Astrocyte (in vitro differentiated cells and primary cell): ENCODE measurements at regions not wholly inside any gene's neighbourhood (a gene's known extent, or its start where the extent isn't known, plus 50 kb on each side); places are given as distances from the start of the nearest gene placed in this dataset.

Experiments used
- DNase-seq: peaks from one replicate; pipeline ENCODE4 v3.0.0-alpha.2; 2010; ENCODE audit warnings: low read depth
- FAIRE-seq: peaks from 2 replicates; lab custom pipeline; 2011; peaks lifted over from hg19 to GRCh38; lab: Jason Lieb, UNC
- H2AFZ ChIP-seq: 2 replicates; pipeline ENCODE4 v1.6.0; 2012; ENCODE audit warnings: low read depth, low read length, inconsistent platforms
- H3K27ac ChIP-seq: 2 replicates; pipeline ENCODE4 v1.5.1; 2011; ENCODE audit warnings: low read depth, low read length, inconsistent platforms
- H3K27me3 ChIP-seq: 2 replicates; pipeline ENCODE4 v1.6.0; 2011; ENCODE audit warnings: low read length, inconsistent platforms; ENCODE audit not compliant: insufficient read depth
- H3K36me3 ChIP-seq: 2 replicates; pipeline ENCODE4 v1.5.1; 2011; ENCODE audit warnings: low read length, inconsistent platforms; ENCODE audit not compliant: insufficient read depth
- H3K4me1 ChIP-seq: 2 replicates; pipeline ENCODE4 v1.5.1; 2011; ENCODE audit warnings: low read length, inconsistent platforms; ENCODE audit not compliant: insufficient read depth
- H3K4me2 ChIP-seq: 2 replicates; pipeline ENCODE4 v1.6.0; 2012; ENCODE audit warnings: low read length, inconsistent platforms
- H3K4me3 ChIP-seq: 2 replicates; pipeline ENCODE4 v1.5.1; 2011; ENCODE audit warnings: low read depth, mild to moderate bottlenecking, low read length, inconsistent platforms; ENCODE audit not compliant: insufficient read depth
- H3K79me2 ChIP-seq: 2 replicates; pipeline ENCODE4 v1.6.0; 2012; ENCODE audit warnings: mild to moderate bottlenecking, low read length, inconsistent platforms; ENCODE audit not compliant: insufficient read depth
- H3K9ac ChIP-seq: 2 replicates; pipeline ENCODE4 v1.6.0; 2012; ENCODE audit warnings: mild to moderate bottlenecking, low read length, inconsistent platforms
- H3K9me3 ChIP-seq: 2 replicates; pipeline ENCODE4 v1.5.1; 2012; ENCODE audit warnings: low read depth, mild to moderate bottlenecking, low read length, inconsistent platforms; ENCODE audit not compliant: insufficient read depth
- H4K20me1 ChIP-seq: 2 replicates; pipeline ENCODE4 v1.6.0; 2012; ENCODE audit warnings: low read length, inconsistent platforms; ENCODE audit not compliant: insufficient read depth
- H3K27ac Mint-ChIP-seq: one replicate; pipeline ENCODE4 v1.8.0; 2021; ENCODE audit warnings: mild to moderate bottlenecking, mixed read lengths; ENCODE audit not compliant: unreplicated experiment
- H3K27me3 Mint-ChIP-seq: one replicate; pipeline ENCODE4 v1.8.0; 2021; ENCODE audit warnings: low read depth, mixed read lengths; ENCODE audit not compliant: unreplicated experiment
- H3K36me3 Mint-ChIP-seq: one replicate; pipeline ENCODE4 v1.8.0; 2021; ENCODE audit warnings: low read depth, mixed read lengths; ENCODE audit not compliant: unreplicated experiment
- H3K4me1 Mint-ChIP-seq: one replicate; pipeline ENCODE4 v1.8.0; 2021; ENCODE audit warnings: low read depth, mixed read lengths; ENCODE audit not compliant: unreplicated experiment
- H3K4me3 Mint-ChIP-seq: one replicate; pipeline ENCODE4 v1.8.0; 2021; ENCODE audit warnings: mild to moderate bottlenecking, moderate library complexity, mixed read lengths; ENCODE audit not compliant: unreplicated experiment
- H3K9me3 Mint-ChIP-seq: one replicate; pipeline ENCODE4 v1.8.0; 2021; ENCODE audit warnings: mild to moderate bottlenecking, mixed read lengths; ENCODE audit not compliant: unreplicated experiment
- EZH2 ChIP-seq: IDR thresholded peaks from 2 replicates; pipeline ENCODE4 v1.6.1; 2012; ENCODE audit warnings: mild to moderate bottlenecking, low read length, inconsistent platforms; ENCODE audit not compliant: insufficient read depth
- TF ChIP-seq, protein P1 (sequence below): IDR thresholded peaks from 2 replicates; pipeline ENCODE4 v1.5.1; 2011; ENCODE audit warnings: low read depth, mild to moderate bottlenecking, inconsistent platforms, low read length, moderate library complexity; ENCODE audit not compliant: insufficient read depth

DNA sequence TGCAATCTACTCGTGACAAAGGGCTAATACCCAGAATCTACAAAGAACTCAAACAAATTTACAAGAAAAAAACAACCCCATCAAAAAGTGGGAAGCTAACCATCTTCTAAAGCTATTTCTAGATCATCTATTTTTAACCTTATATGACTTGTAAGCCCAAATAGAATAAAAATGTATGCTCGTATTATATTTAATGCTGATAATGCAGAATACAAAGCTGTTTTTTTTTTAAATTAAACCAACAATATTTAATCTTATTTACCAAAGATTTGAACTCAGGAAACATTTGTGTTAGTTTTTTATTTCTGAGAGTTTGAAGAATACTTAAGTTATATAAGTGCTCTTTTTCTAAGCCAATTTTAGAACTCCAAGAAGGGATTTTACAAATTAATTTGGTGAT lies 652.1 kb downstream of the LRRC70 start:
- FAIRE-seq (no peak), DNase-seq (no peak)
- Histone ChIP-seq H3K4me3 (no peak overlapping the region), H3K27me3 (no peaks in the 10 kb centered on the region), H3K9ac (no peak overlapping the region), H3K36me3 (no peaks in the 10 kb centered on the region), H3K27ac (no peak overlapping the region), H2AFZ (no peak overlapping the region), H3K9me3 (no peaks in the 10 kb centered on the region), H3K4me2 (no peak overlapping the region), H3K4me1 (no peaks in the 10 kb centered on the region), H3K79me2 (no peaks in the 10 kb centered on the region), H4K20me1 (no peaks in the 10 kb centered on the region)
- no peaks in the 10 kb centered on the region for H3K36me3 Mint-ChIP-seq
- TF ChIP-seq, protein P1, sequence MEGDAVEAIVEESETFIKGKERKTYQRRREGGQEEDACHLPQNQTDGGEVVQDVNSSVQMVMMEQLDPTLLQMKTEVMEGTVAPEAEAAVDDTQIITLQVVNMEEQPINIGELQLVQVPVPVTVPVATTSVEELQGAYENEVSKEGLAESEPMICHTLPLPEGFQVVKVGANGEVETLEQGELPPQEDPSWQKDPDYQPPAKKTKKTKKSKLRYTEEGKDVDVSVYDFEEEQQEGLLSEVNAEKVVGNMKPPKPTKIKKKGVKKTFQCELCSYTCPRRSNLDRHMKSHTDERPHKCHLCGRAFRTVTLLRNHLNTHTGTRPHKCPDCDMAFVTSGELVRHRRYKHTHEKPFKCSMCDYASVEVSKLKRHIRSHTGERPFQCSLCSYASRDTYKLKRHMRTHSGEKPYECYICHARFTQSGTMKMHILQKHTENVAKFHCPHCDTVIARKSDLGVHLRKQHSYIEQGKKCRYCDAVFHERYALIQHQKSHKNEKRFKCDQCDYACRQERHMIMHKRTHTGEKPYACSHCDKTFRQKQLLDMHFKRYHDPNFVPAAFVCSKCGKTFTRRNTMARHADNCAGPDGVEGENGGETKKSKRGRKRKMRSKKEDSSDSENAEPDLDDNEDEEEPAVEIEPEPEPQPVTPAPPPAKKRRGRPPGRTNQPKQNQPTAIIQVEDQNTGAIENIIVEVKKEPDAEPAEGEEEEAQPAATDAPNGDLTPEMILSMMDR: no peak
- TF ChIP-seq EZH2: no peak
- H3K27ac Mint-ChIP-seq: no peak overlapping the region
- H3K9me3 Mint-ChIP-seq: no peaks in the 10 kb centered on the region
- no peak overlapping the region for H3K4me3 Mint-ChIP-seq
- no peaks in the 10 kb centered on the region for H3K4me1 Mint-ChIP-seq
- peaks cover 2% of the 10 kb centered on the region for H3K27me3 Mint-ChIP-seq

DNA sequence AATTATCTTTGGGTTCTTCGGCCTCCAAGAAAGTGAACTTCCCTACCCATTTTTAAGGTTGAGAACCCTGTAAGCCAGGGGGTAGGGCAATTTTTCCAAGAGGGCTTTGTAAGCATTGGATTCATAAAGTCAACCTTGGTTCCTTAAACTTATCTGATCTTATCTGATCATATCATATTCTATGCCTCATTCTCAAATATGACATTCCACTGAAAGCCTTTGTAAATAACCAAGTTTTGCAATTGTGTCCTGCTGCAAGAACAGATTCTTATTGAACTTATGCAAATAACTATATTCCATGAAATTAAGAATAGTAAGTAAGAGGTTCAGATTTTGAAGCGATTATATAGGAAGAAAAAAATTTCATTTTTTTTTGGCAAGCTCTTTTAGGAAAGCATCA lies 649.5 kb downstream of the LRRC70 start:
- no peak for DNase-seq
- no peak overlapping the region for H3K4me2 ChIP-seq
- no peak for FAIRE-seq
- H3K9ac ChIP-seq: no peak overlapping the region
- no peak overlapping the region for H2AFZ ChIP-seq
- TF ChIP-seq, protein P1: no peak
- TF ChIP-seq EZH2: no peak
- H3K9me3 ChIP-seq: no peaks in the 10 kb centered on the region
- H4K20me1 ChIP-seq: no peaks in the 10 kb centered on the region
- Mint-ChIP-seq H3K27ac (no peak overlapping the region), H3K4me1 (no peaks in the 10 kb centered on the region), H3K9me3 (no peaks in the 10 kb centered on the region), H3K4me3 (no peak overlapping the region), H3K27me3 (peaks cover 2% of the 10 kb centered on the region), H3K36me3 (no peaks in the 10 kb centered on the region)
- no peak overlapping the region for H3K4me3 ChIP-seq
- no peaks in the 10 kb centered on the region for H3K4me1 ChIP-seq
- H3K27ac ChIP-seq: no peak overlapping the region
- H3K36me3 ChIP-seq: no peaks in the 10 kb centered on the region
- no peaks in the 10 kb centered on the region for H3K27me3 ChIP-seq
- H3K79me2 ChIP-seq: no peaks in the 10 kb centered on the region

GRCh38 chr5:63220244-63220643 lies 641.6 kb downstream of the LRRC70 start:
- no peaks in the 10 kb centered on the region for H3K27me3 Mint-ChIP-seq
- no peaks in the 10 kb centered on the region for H3K36me3 ChIP-seq
- no peaks in the 10 kb centered on the region for H3K4me1 ChIP-seq
- DNase-seq (no peak), FAIRE-seq (no peak)
- no peaks in the 10 kb centered on the region for H4K20me1 ChIP-seq
- no peaks in the 10 kb centered on the region for H3K9me3 ChIP-seq
- H3K36me3 Mint-ChIP-seq: no peaks in the 10 kb centered on the region
- no peak overlapping the region for H2AFZ ChIP-seq
- H3K79me2 ChIP-seq: no peaks in the 10 kb centered on the region
- no peak for TF ChIP-seq EZH2
- TF ChIP-seq, protein P1: no peak
- H3K4me3 Mint-ChIP-seq: no peak overlapping the region
- no peak overlapping the region for H3K4me3 ChIP-seq
- H3K9ac ChIP-seq: no peak overlapping the region
- no peaks in the 10 kb centered on the region for H3K4me1 Mint-ChIP-seq
- H3K27ac Mint-ChIP-seq: no peak overlapping the region
- H3K9me3 Mint-ChIP-seq: no peaks in the 10 kb centered on the region
- no peak overlapping the region for H3K4me2 ChIP-seq
- no peaks in the 10 kb centered on the region for H3K27me3 ChIP-seq
- H3K27ac ChIP-seq: no peak overlapping the region
